ACHN (cell line): ENCODE measurements at regions not wholly inside any gene's neighbourhood (a gene's known extent, or its start where the extent isn't known, plus 50 kb on each side); places are given as distances from the start of the nearest gene placed in this dataset.

ENCODE experiments used
- DNase-seq: peaks from one replicate; pipeline ENCODE4 v3.0.0-alpha.2; 2015
- in situ Hi-C: cut with HindIII; loops from 2 replicates; pipeline ENCODE4 v1.10.0; 2017; ENCODE audit warnings: low sequenced_read_pairs, low pct_ligation_motif_present, low pct_unique_long_range_greater_than_20kb

- in situ Hi-C loops = no loop called here
- no peak for DNase-seq
Measured at GRCh38 chr18:60445341-60445740, 72.8 kb upstream of the MC4R start.

GRCh38 chr18:60446821-60447220 is 74.2 kb upstream of the MC4R start:
- in situ Hi-C loops = no loop called here

GRCh38 chr18:60448487-60449267 is 76.1 kb upstream of the MC4R start:
- in situ Hi-C loops = no loop called here
- no peak for DNase-seq

More at GRCh38 chr18:60446821-60447220, 74.2 kb upstream of the MC4R start:
- DNase-seq = no peak

- no peak for DNase-seq
- in situ Hi-C loops = no loop called here
Measured at GRCh38 chr18:60452421-60452820, 79.8 kb upstream of the MC4R start.

GRCh38 chr18:60466677-60467076 is 94.1 kb upstream of the MC4R start:
- DNase-seq = no peak
- in situ Hi-C loops = no loop called here

GRCh38 chr18:60469387-60470100 is 97.0 kb upstream of the MC4R start:
- in situ Hi-C loops = no loop called here
- DNase-seq = no peak

GRCh38 chr18:60471652-60472051 is 99.1 kb upstream of the MC4R start:
- no peak for DNase-seq
- in situ Hi-C loops = no loop called here

GRCh38 chr18:60485201-60485600 is 112.6 kb upstream of the MC4R start:
- in situ Hi-C loops = no loop called here
- no peak for DNase-seq

GRCh38 chr18:60493066-60493465 is 120.5 kb upstream of the MC4R start:
- in situ Hi-C loops = no loop called here
- no peak for DNase-seq

- no peak for DNase-seq
- in situ Hi-C loops = no loop called here
Measured at GRCh38 chr18:60499675-60500074, 127.1 kb upstream of the MC4R start.

- in situ Hi-C loops = no loop called here
- no peak for DNase-seq
Measured at GRCh38 chr18:60500960-60501359, 128.4 kb upstream of the MC4R start.

- in situ Hi-C loops = no loop called here
- no peak for DNase-seq
Measured at GRCh38 chr18:60502591-60502990, 130.0 kb upstream of the MC4R start.

- in situ Hi-C loops = no loop called here
- DNase-seq = no peak
Measured at GRCh38 chr18:60503199-60503598, 130.6 kb upstream of the MC4R start.

GRCh38 chr18:60506190-60506589 is 133.6 kb upstream of the MC4R start:
- no peak for DNase-seq
- in situ Hi-C loops = no loop called here

- DNase-seq = no peak
- in situ Hi-C loops = no loop called here
Measured at GRCh38 chr18:60506682-60507081, 134.1 kb upstream of the MC4R start.

GRCh38 chr18:60508108-60508507 is 135.5 kb upstream of the MC4R start:
- DNase-seq = no peak
- in situ Hi-C loops = no loop called here

- in situ Hi-C loops = no loop called here
- DNase-seq = no peak
Measured at GRCh38 chr18:60534538-60534937, 162.0 kb upstream of the MC4R start.

- in situ Hi-C loops = no loop called here
- DNase-seq = no peak
Measured at GRCh38 chr18:60537074-60537473, 164.5 kb upstream of the MC4R start.

- in situ Hi-C loops = no loop called here
- no peak for DNase-seq
Measured at GRCh38 chr18:60538891-60539290, 166.3 kb upstream of the MC4R start.

GRCh38 chr18:60541661-60542060 is 169.1 kb upstream of the MC4R start:
- in situ Hi-C loops = no loop called here
- no peak for DNase-seq
